Activated CD8-positive, alpha-beta memory T cell treated with anti-CD3 and anti-CD28 coated beads for 1 hour (primary cell): ENCODE measurements at regions not wholly inside any gene's neighbourhood (a gene's known extent, or its start where the extent isn't known, plus 50 kb on each side); places are given as distances from the start of the nearest gene placed in this dataset.

Experiments
- DNase-seq, 2 donors: peaks; one replicate each; pipeline ENCODE4 v3.0.0-alpha.2; 2020; ENCODE audit warnings: low read depth in 1 of 2; ENCODE audit errors: extremely low read depth in 1 of 2

GRCh38 chr9:36728651-36729520 lies 156.2 kb downstream of the MELK start:
- peak in 1 of 2 donors; percentile 45 for DNase-seq

- DNase-seq, result no peak
Measured at GRCh38 chr9:36729906-36730305, 157.2 kb downstream of the MELK start.

GRCh38 chr9:36730414-36730813 lies 157.7 kb downstream of the MELK start:
- no peak for DNase-seq

GRCh38 chr9:36731068-36731956 lies 158.6 kb downstream of the MELK start:
- DNase-seq, result no peak

GRCh38 chr9:36734737-36735136 lies 162.0 kb downstream of the MELK start:
- no peak for DNase-seq

GRCh38 chr9:36736648-36737047 lies 164.0 kb downstream of the MELK start:
- DNase-seq, result no peak

- DNase-seq, result no peak
Measured at GRCh38 chr9:36738318-36738976, 165.8 kb downstream of the MELK start.

- DNase-seq, result no peak
Measured at GRCh38 chr9:36739373-36740116, 166.8 kb downstream of the MELK start.

GRCh38 chr9:36742264-36742663 lies 169.6 kb downstream of the MELK start:
- DNase-seq, result no peak

- no peak for DNase-seq
Measured at GRCh38 chr9:36744678-36745077, 172.0 kb downstream of the MELK start.

- DNase-seq, result no peak
Measured at GRCh38 chr9:36745977-36746376, 173.3 kb downstream of the MELK start.

- DNase-seq, result no peak
Measured at GRCh38 chr9:36746415-36746814, 173.7 kb downstream of the MELK start.

GRCh38 chr9:36748322-36748899 lies 175.7 kb downstream of the MELK start:
- DNase-seq, result no peak

GRCh38 chr9:36749461-36749860 lies 176.8 kb downstream of the MELK start:
- no peak for DNase-seq

- no peak for DNase-seq
Measured at GRCh38 chr9:36750630-36751029, 177.9 kb downstream of the MELK start.

- no peak for DNase-seq
Measured at GRCh38 chr9:36755019-36755418, 182.3 kb downstream of the MELK start.

- DNase-seq, result no peak
Measured at GRCh38 chr9:36759141-36759540, 186.4 kb downstream of the MELK start.

- DNase-seq, result no peak
Measured at GRCh38 chr9:36759976-36760375, 187.3 kb downstream of the MELK start.

GRCh38 chr9:36760667-36761420 lies 188.1 kb downstream of the MELK start:
- no peak for DNase-seq

- no peak for DNase-seq
Measured at GRCh38 chr9:36762958-36763357, 190.3 kb downstream of the MELK start.
